Amniotic stem cell (primary cell): ENCODE measurements at regions not wholly inside any gene's neighbourhood (a gene's known extent, or its start where the extent isn't known, plus 50 kb on each side); places are given as distances from the start of the nearest gene placed in this dataset.

Experiments
- DNase-seq: peaks from one replicate; lab custom pipeline; 2025; lab: John Stamatoyannopoulos, UW

- no peak for DNase-seq
Observed at GRCh38 chr7:131606346-131607290, 50.2 kb upstream of the PODXL start.
